Muscle layer of colon (tissue), 2 donors: ENCODE measurements at regions not wholly inside any gene's neighbourhood (a gene's known extent, or its start where the extent isn't known, plus 50 kb on each side); places are given as distances from the start of the nearest gene placed in this dataset.

Source experiments
- H3K27ac ChIP-seq: one replicate; pipeline ENCODE4 v1.7.0; 2013; ENCODE audit warnings: low read depth, mild to moderate bottlenecking, low read length, moderate library complexity
- H3K27me3 ChIP-seq, 2 donors: one replicate each; pipeline ENCODE4 v1.7.0; 2013; ENCODE audit warnings: low read length in 2 of 2, mild to moderate bottlenecking in 2 of 2; ENCODE audit not compliant: insufficient read depth in 2 of 2, control insufficient read depth in 1 of 2
- H3K36me3 ChIP-seq: one replicate; pipeline ENCODE4 v1.7.0; 2013; ENCODE audit warnings: mild to moderate bottlenecking, low read length; ENCODE audit not compliant: insufficient read depth
- H3K4me1 ChIP-seq: one replicate; pipeline ENCODE4 v1.7.0; 2013; ENCODE audit warnings: mild to moderate bottlenecking, low read length; ENCODE audit not compliant: insufficient read depth
- H3K4me3 ChIP-seq, 2 donors: one replicate each; pipeline ENCODE4 v1.7.0; 2013; ENCODE audit warnings: low read length in 2 of 2, low read depth in 1 of 2, mild to moderate bottlenecking in 1 of 2, moderate library complexity in 1 of 2
- H3K9ac ChIP-seq: one replicate; pipeline ENCODE4 v1.7.0; 2013; ENCODE audit warnings: low read length
- H3K9me3 ChIP-seq: one replicate; pipeline ENCODE4 v1.7.0; 2013; ENCODE audit warnings: mild to moderate bottlenecking, low read length
- donor health status: abdominal sarcoma.
- donor health status: Adenocarcinoma of cecum.

- Histone ChIP-seq H3K36me3 (no peaks in the 10 kb centered on the region), H3K4me1 (peaks cover 8% of the 10 kb centered on the region), H3K4me3 (no peak overlapping the region), H3K9me3 (no peaks in the 10 kb centered on the region), H3K9ac (no peak overlapping the region), H3K27ac (no peak overlapping the region), H3K27me3 (no peaks in the 10 kb centered on the region)
Measured at GRCh38 chr6:1229808-1230207, 82.1 kb upstream of the FOXQ1 start.

GRCh38 chr6:1229301-1229700 is 82.6 kb upstream of the FOXQ1 start:
- Histone ChIP-seq H3K4me3 (no peak overlapping the region), H3K9me3 (no peaks in the 10 kb centered on the region), H3K27ac (no peak overlapping the region), H3K27me3 (no peaks in the 10 kb centered on the region), H3K9ac (no peak overlapping the region), H3K36me3 (no peaks in the 10 kb centered on the region), H3K4me1 (peaks cover 8% of the 10 kb centered on the region)

- H3K27ac ChIP-seq: no peak overlapping the region
- H3K9ac ChIP-seq: no peak overlapping the region
- no peak overlapping the region for H3K4me3 ChIP-seq
- no peaks in the 10 kb centered on the region for H3K27me3 ChIP-seq
- H3K4me1 ChIP-seq: peaks cover 8% of the 10 kb centered on the region
- H3K9me3 ChIP-seq: no peaks in the 10 kb centered on the region
- H3K36me3 ChIP-seq: no peaks in the 10 kb centered on the region
Measured at GRCh38 chr6:1228754-1229191, 83.1 kb upstream of the FOXQ1 start.

DNA sequence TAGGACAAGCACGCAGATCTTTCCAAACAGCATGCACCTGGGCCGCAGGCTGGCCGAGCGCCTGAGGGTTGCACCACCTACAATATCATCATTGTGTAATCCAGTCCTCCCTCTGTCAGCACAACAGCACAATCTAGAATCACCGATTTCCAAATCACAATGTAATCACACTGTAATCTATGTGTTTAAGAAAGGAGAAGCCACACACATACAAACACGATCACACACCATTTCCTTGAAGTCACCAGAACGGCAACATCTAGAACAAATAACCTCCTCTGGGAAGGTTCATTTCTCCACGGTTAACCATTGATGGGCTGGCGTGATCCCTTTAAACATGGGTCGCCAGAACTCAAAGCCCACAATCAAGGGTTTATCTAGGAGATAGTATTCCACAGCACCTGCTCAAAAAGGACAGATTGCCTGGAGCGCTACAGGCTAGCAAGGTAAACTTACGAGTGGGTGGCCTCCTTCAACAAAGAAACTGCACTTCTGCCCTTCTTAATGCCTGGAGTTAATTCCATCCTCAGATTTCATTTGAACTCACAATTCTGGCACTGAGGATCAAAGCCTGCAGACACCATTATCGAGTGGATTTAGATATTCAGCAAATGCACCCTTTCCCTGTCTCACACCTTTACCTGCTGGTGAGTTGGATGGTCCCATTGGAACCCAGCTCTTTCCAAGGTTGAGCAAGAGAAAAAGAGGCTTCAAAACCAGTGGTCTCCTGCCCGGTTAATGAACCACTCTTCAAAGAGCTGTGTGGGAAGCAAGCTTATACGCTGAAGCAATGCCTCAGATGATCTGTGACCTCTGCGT is 83.8 kb upstream of the FOXQ1 start:
- no peak overlapping the region for H3K9ac ChIP-seq
- H3K27ac ChIP-seq: no peak overlapping the region
- H3K4me3 ChIP-seq: no peak overlapping the region
- no peaks in the 10 kb centered on the region for H3K9me3 ChIP-seq
- H3K36me3 ChIP-seq: no peaks in the 10 kb centered on the region
- no peaks in the 10 kb centered on the region for H3K27me3 ChIP-seq
- peaks cover 8% of the 10 kb centered on the region for H3K4me1 ChIP-seq

DNA sequence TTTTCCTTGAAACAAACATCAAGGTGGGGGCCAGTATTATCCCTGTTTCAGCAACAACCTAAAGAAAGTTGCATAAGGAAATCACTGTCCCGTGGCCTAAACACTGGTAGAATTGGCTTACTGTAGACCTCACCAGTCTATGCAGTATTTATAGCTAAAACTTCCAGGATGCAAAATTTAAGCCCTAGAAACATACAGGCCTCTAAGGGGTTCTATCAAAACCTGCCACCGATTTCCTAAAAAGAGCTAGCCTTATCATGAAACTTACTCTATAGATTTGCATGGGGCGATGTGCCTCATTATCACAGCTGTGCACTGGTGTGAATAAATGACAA is 84.3 kb upstream of the FOXQ1 start:
- no peak overlapping the region for H3K4me3 ChIP-seq
- H3K27ac ChIP-seq: no peak overlapping the region
- peaks cover 8% of the 10 kb centered on the region for H3K4me1 ChIP-seq
- no peak overlapping the region for H3K9ac ChIP-seq
- no peaks in the 10 kb centered on the region for H3K9me3 ChIP-seq
- H3K27me3 ChIP-seq: no peaks in the 10 kb centered on the region
- H3K36me3 ChIP-seq: no peaks in the 10 kb centered on the region

DNA sequence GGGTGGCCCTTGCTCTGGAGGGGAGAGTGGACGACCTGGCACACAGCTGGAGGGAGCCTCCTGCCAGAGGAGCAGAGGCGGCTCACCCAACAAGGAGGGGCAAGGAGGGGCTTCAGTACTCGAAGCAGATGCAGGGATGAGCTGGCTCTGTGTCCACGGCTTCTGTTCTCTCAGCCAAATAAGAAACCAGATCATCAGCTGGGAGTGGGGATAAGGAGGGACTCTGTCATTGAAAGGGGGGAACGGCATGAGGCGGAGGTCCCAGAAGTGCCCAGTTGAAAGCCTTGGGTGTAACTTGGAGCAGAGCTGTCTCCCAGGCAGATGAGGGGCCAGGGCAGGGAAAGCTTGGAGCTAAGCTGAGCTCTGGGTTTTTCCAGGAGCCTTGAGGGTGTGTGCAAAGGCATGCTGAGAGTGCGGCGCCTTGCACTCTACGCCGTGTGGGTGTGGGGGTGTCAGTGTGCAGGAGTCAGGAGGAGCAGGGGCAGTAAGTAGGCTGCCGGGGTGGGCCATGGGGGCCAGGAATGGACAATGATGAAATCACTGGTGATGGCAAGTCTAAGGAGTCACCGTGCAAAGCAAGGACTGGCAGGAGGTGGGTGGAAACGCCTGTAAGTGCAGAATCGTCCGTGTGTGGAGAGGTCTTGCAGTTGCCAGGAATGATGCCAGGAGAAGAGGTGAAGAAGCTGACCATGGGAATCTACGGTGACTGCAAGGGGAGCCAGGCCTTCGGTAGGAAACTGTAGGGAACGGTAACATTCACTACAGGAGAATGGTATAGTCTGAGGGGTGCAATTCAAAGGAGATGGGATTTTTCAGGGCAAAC is 85.4 kb upstream of the FOXQ1 start:
- H3K4me1 ChIP-seq: peaks cover 8% of the 10 kb centered on the region
- no peaks in the 10 kb centered on the region for H3K9me3 ChIP-seq
- H3K9ac ChIP-seq: no peak overlapping the region
- no peaks in the 10 kb centered on the region for H3K36me3 ChIP-seq
- H3K4me3 ChIP-seq: peak overlapping the region in 1 of 2 donors; percentile 29
- H3K27ac ChIP-seq: no peak overlapping the region
- no peaks in the 10 kb centered on the region for H3K27me3 ChIP-seq

DNA sequence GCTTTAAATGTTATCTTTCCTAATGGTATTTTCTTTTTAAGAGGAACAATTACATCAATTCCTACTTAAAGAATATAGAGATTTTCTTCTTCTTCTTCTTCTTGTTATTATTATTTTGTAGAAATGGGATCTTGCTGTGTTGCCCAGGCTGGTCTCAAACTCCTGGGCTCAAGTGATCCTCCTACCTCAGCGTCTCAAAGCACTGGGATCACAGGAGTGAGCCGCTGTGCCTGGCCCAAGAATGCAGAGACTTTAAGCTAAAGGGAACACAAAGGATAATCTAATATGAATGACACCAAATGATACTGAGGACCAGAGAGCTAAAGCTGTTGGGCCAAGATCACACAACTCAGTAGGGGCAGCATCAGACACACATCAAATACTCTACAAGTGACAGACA is 87.4 kb upstream of the FOXQ1 start:
- Histone ChIP-seq H3K4me3 (no peak overlapping the region), H3K9me3 (no peaks in the 10 kb centered on the region), H3K36me3 (no peaks in the 10 kb centered on the region), H3K4me1 (no peaks in the 10 kb centered on the region), H3K27me3 (no peaks in the 10 kb centered on the region), H3K9ac (no peak overlapping the region), H3K27ac (no peak overlapping the region)

GRCh38 chr6:1222728-1223595 is 88.9 kb upstream of the FOXQ1 start:
- no peaks in the 10 kb centered on the region for H3K36me3 ChIP-seq
- H3K27ac ChIP-seq: no peak overlapping the region
- no peaks in the 10 kb centered on the region for H3K27me3 ChIP-seq
- no peaks in the 10 kb centered on the region for H3K4me1 ChIP-seq
- H3K9me3 ChIP-seq: no peaks in the 10 kb centered on the region
- H3K9ac ChIP-seq: no peak overlapping the region
- H3K4me3 ChIP-seq: no peak overlapping the region

GRCh38 chr6:1217396-1217795 is 94.5 kb upstream of the FOXQ1 start:
- no peaks in the 10 kb centered on the region for H3K36me3 ChIP-seq
- no peak overlapping the region for H3K27ac ChIP-seq
- H3K9me3 ChIP-seq: no peaks in the 10 kb centered on the region
- no peaks in the 10 kb centered on the region for H3K4me1 ChIP-seq
- H3K4me3 ChIP-seq: no peak overlapping the region
- H3K27me3 ChIP-seq: no peaks in the 10 kb centered on the region
- H3K9ac ChIP-seq: no peak overlapping the region

DNA sequence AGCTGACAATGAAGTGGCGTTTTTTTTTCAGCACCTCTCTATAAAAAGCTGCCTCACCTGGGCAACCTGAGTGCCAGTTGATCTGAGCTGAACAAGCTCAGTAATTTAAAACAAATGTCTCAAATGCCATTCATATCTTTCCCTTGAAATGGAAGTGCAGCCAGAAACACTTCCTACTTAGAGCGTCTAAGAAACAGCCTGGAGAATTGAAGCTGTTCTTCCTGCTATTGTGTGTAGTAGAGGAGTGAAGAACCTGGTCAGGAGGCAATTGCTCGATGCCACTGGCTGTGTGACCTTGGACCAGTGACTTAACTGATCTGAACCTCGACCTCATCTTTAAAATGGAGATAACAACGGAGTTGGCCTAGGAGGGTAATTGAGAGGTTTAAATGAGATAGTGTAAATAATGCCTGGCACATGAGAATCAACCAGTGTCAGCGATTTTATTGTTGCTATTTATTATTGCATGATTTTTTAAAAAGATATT is 95.4 kb upstream of the FOXQ1 start:
- Histone ChIP-seq H3K9me3 (no peaks in the 10 kb centered on the region), H3K27me3 (no peaks in the 10 kb centered on the region), H3K27ac (no peak overlapping the region), H3K36me3 (no peaks in the 10 kb centered on the region), H3K4me3 (no peak overlapping the region), H3K4me1 (no peaks in the 10 kb centered on the region), H3K9ac (no peak overlapping the region)

GRCh38 chr6:1215884-1216487 is 95.9 kb upstream of the FOXQ1 start:
- no peak overlapping the region for H3K4me3 ChIP-seq
- no peak overlapping the region for H3K9ac ChIP-seq
- H3K27me3 ChIP-seq: no peaks in the 10 kb centered on the region
- H3K9me3 ChIP-seq: no peaks in the 10 kb centered on the region
- no peaks in the 10 kb centered on the region for H3K4me1 ChIP-seq
- H3K27ac ChIP-seq: no peak overlapping the region
- H3K36me3 ChIP-seq: no peaks in the 10 kb centered on the region
